ENCODE measurements at regions not wholly inside any gene's neighbourhood (a gene's known extent, or its start where the extent isn't known, plus 50 kb on each side); places are given as distances from the start of the nearest gene placed in this dataset.

GRCh38 chr12:129971721-129972120, 67.9 kb upstream of the TMEM132D start:
- no peak for TF ChIP-seq POLR2A (IDR thresholded peaks at IDR 0.05)
- no peak for TF ChIP-seq CTCF (IDR thresholded peaks at IDR 0.05)
